HG03159 (cell line): ENCODE measurements at regions not wholly inside any gene's neighbourhood (a gene's known extent, or its start where the extent isn't known, plus 50 kb on each side); places are given as distances from the start of the nearest gene placed in this dataset.
A peak's percentile ranks its signal among the peaks of the same experiment; 100 is the strongest.

Source experiments
- ATAC-seq: cut with Tn5 transposase; IDR thresholded peaks from one replicate; pipeline ENCODE4 v1.9.1; 2021; ENCODE audit warnings: mild to moderate bottlenecking, moderate library complexity; ENCODE audit not compliant: unreplicated experiment

GRCh38 chr13:50101590-50101989 lies 86.3 kb downstream of the KCNRG start:
- ATAC-seq = no peak

GRCh38 chr13:50104493-50104892 lies 89.2 kb downstream of the KCNRG start:
- no peak for ATAC-seq

GRCh38 chr13:50106559-50106958 lies 91.3 kb downstream of the KCNRG start:
- peak; percentile 85 for ATAC-seq

GRCh38 chr13:50107205-50107604 lies 92.0 kb downstream of the KCNRG start:
- ATAC-seq = no peak

GRCh38 chr13:50114961-50115360 lies 99.7 kb downstream of the KCNRG start:
- no peak for ATAC-seq

GRCh38 chr13:50115695-50116094 lies 100.5 kb downstream of the KCNRG start:
- ATAC-seq = no peak

GRCh38 chr13:50116430-50116973 lies 101.3 kb downstream of the KCNRG start:
- ATAC-seq = no peak

GRCh38 chr13:50119591-50119990 lies 104.3 kb downstream of the KCNRG start:
- ATAC-seq = no peak

GRCh38 chr13:50122455-50122854 lies 107.2 kb downstream of the KCNRG start:
- ATAC-seq = no peak

- ATAC-seq = no peak
These were observed 107.8 kb downstream of the KCNRG start for GRCh38 chr13:50123002-50123401.

GRCh38 chr13:50123515-50123861 lies 108.2 kb downstream of the KCNRG start:
- ATAC-seq = no peak

GRCh38 chr13:50123862-50124535 lies 108.8 kb downstream of the KCNRG start:
- ATAC-seq = peak; percentile 63

- peak; percentile 21 for ATAC-seq
These were observed 109.5 kb downstream of the KCNRG start for GRCh38 chr13:50124536-50125303.

GRCh38 chr13:50125304-50125553 lies 110.0 kb downstream of the KCNRG start:
- no peak for ATAC-seq

- ATAC-seq = no peak
These were observed 110.5 kb downstream of the KCNRG start for GRCh38 chr13:50125554-50126262.

- ATAC-seq = no peak
These were observed 111.2 kb downstream of the KCNRG start for GRCh38 chr13:50126263-50126992.

- no peak for ATAC-seq
These were observed 111.9 kb downstream of the KCNRG start for GRCh38 chr13:50126993-50127725.

GRCh38 chr13:50127726-50128291 lies 112.6 kb downstream of the KCNRG start:
- no peak for ATAC-seq

- ATAC-seq = no peak
These were observed 113.2 kb downstream of the KCNRG start for GRCh38 chr13:50128428-50128931.

GRCh38 chr13:50129081-50129705 lies 113.9 kb downstream of the KCNRG start:
- no peak for ATAC-seq
